Spleen (tissue), 11 donors: ENCODE measurements at regions not wholly inside any gene's neighbourhood (a gene's known extent, or its start where the extent isn't known, plus 50 kb on each side); places are given as distances from the start of the nearest gene placed in this dataset.

Experiments used
- DNase-seq: peaks from one replicate; pipeline ENCODE4 v3.0.0-alpha.2; 2020
- H3K27ac ChIP-seq, 8 donors: fragments of 200-600 bp; sonication (generic) in 7 of 8; 1 replicate in 4 of 8; 2 replicates in 4 of 8; pipeline versions ENCODE4 v1.5.0 to v1.8.0; 2016 to 2021; ENCODE audit warnings: inconsistent platforms in 4 of 8, mild to moderate bottlenecking in 4 of 8, moderate library complexity in 1 of 8
- H3K27me3 ChIP-seq, 7 donors: fragments of 200-600 bp; sonication (generic) in 6 of 7; replicated peaks in 1 of 7; 1 replicate in 4 of 7; 2 replicates in 3 of 7; pipeline versions ENCODE4 v1.5.0 to v1.8.0; 2016 to 2021; ENCODE audit warnings: inconsistent platforms in 3 of 7, mild to moderate bottlenecking in 1 of 7
- H3K36me3 ChIP-seq, 6 donors: fragments of 200-600 bp; sonication (generic) in 5 of 6; 1 replicate in 4 of 6; 2 replicates in 2 of 6; pipeline versions ENCODE4 v1.5.0 to v1.8.0; 2016 to 2021; ENCODE audit warnings: inconsistent platforms in 2 of 6
- H3K4me1 ChIP-seq, 6 donors: fragments of 200-600 bp; sonication (generic) in 5 of 6; 1 replicate in 3 of 6; 2 replicates in 3 of 6; pipeline versions ENCODE4 v1.5.0 to v1.8.0; 2016 to 2021; ENCODE audit warnings: inconsistent platforms in 3 of 6
- H3K4me3 ChIP-seq, 8 donors: fragments of 200-600 bp; sonication (generic) in 7 of 8; 1 replicate in 4 of 8; 2 replicates in 4 of 8; pipeline versions ENCODE4 v1.5.0 to v1.8.0; 2016 to 2021; ENCODE audit warnings: inconsistent platforms in 4 of 8, mild to moderate bottlenecking in 4 of 8, moderate library complexity in 2 of 8
- H3K9me3 ChIP-seq, 8 donors: fragments of 200-600 bp; sonication (generic) in 7 of 8; 1 replicate in 4 of 8; 2 replicates in 4 of 8; pipeline versions ENCODE4 v1.5.0 to v1.8.0; 2016 to 2021; ENCODE audit warnings: inconsistent platforms in 4 of 8
- CTCF ChIP-seq, 11 experiments: fragments of 200-600 bp in 7 of 11; fragments of 450-650 bp in 4 of 11; sonication (generic) in 4 of 11; IDR thresholded peaks in 8 of 11; conservative IDR thresholded peaks in 3 of 11; 1 replicate in 7 of 11; 2 replicates in 4 of 11; pipeline versions ENCODE4 v1.4.0 to v1.8.0; 2016 to 2021; ENCODE audit warnings: antibody characterized with exemption in 11 of 11, inconsistent platforms in 4 of 11, mild to moderate bottlenecking in 1 of 11
- POLR2A ChIP-seq, 3 donors: fragments of 450-650 bp; IDR thresholded peaks; one replicate each; pipeline ENCODE4 v1.5.1; 2017; ENCODE audit warnings: antibody characterized with exemption in 3 of 3, mild to moderate bottlenecking in 1 of 3
- POLR2AphosphoS5 ChIP-seq, 3 donors: sonication (generic); formaldehyde crosslinking; IDR thresholded peaks; one replicate each; pipeline ENCODE4 v1.5.1; 2017; ENCODE audit warnings: antibody characterized with exemption in 3 of 3
- WGBS, 5 donors: extraction: QIAGEN DNeasy Blood & Tissue Kit in 3 of 5; methylation state at CpG; one replicate each; pipeline versions ENCODE4 v1.1.5 to v1.1.7; 2013 to 2018; 5-methylcytosine and 5-hydroxymethylcytosine counted together
- intact Hi-C: fragments of 100-400 bp; cut with DNase I; formaldehyde crosslinking; loops from one replicate; pipeline ENCODE4 v1.15.0; 2023; ENCODE audit warnings: low total_unique reads
- donor health status: healthy with polysubstance abuse.
- donor health status: DM: no; HTN: no; CAD: no; lungs with moderate emphysema.
- donor health status: DM: no; HTN: no; CAD: no.
- donor health status: Bipolar disorder and iron deficiency.
- donor health status: healthy.
- donor health status: DM: no; HTN: no; CAD: no.
- donor health status: DM: yes; HTN: yes; CAD: no.

GRCh38 chr1:5002676-5003075 is 348.3 kb downstream of the AJAP1 start:
- no peak overlapping the region for H3K27ac ChIP-seq
- H3K27me3 ChIP-seq = peaks cover 0 to 8% (median 0%) of the 10 kb centered on the region in 7 donors
- 78 to 93% (median 81%) methylated on average over 2 of the region's 2 CpGs for WGBS, 5 donors
- no peak for DNase-seq
- H3K4me1 ChIP-seq = no peaks in the 10 kb centered on the region
- peaks cover 0 to 23% (median 6%) of the 10 kb centered on the region in 8 donors for H3K9me3 ChIP-seq
- TF ChIP-seq CTCF (IDR thresholded peaks at IDR 0.05 in 8 of 11, conservative IDR thresholded peaks at IDR 0.05 in 3 of 11) = no peak
- intact Hi-C loops = no loop called here
- no peaks in the 10 kb centered on the region for H3K36me3 ChIP-seq
- H3K4me3 ChIP-seq = no peak overlapping the region

GRCh38 chr1:5001466-5001865 is 347.1 kb downstream of the AJAP1 start:
- Histone ChIP-seq H3K9me3 (peaks cover 0 to 23% (median 6%) of the 10 kb centered on the region in 8 donors), H3K36me3 (no peaks in the 10 kb centered on the region), H3K27me3 (peaks cover 0 to 8% (median 0%) of the 10 kb centered on the region in 7 donors), H3K27ac (no peak overlapping the region), H3K4me1 (no peaks in the 10 kb centered on the region), H3K4me3 (no peak overlapping the region)
- no peak for DNase-seq
- TF ChIP-seq CTCF (IDR thresholded peaks at IDR 0.05 in 8 of 11, conservative IDR thresholded peaks at IDR 0.05 in 3 of 11) (no peak), POLR2A (IDR thresholded peaks at IDR 0.05) (no peak), POLR2AphosphoS5 (IDR thresholded peaks at IDR 0.05) (no peak)
- 45 to 56% (median 51%) methylated on average over 5 of the region's 5 CpGs for WGBS, 5 donors
- intact Hi-C loops = no loop called here

- intact Hi-C loops = no loop called here
- H3K27ac ChIP-seq = no peak overlapping the region
- WGBS, 5 donors = 14 to 30% (median 24%) methylated on average over 5 of the region's 5 CpGs
- no peaks in the 10 kb centered on the region for H3K36me3 ChIP-seq
- H3K9me3 ChIP-seq = peaks cover 0 to 12% (median 5%) of the 10 kb centered on the region in 8 donors
- H3K27me3 ChIP-seq = peaks cover 0 to 5% (median 0%) of the 10 kb centered on the region in 7 donors
- H3K4me3 ChIP-seq = no peak overlapping the region
- DNase-seq = no peak
- no peaks in the 10 kb centered on the region for H3K4me1 ChIP-seq
- TF ChIP-seq CTCF (IDR thresholded peaks at IDR 0.05 in 8 of 11, conservative IDR thresholded peaks at IDR 0.05 in 3 of 11) = no peak
- TF ChIP-seq POLR2A (IDR thresholded peaks at IDR 0.05) = no peak
- no peak for TF ChIP-seq POLR2AphosphoS5 (IDR thresholded peaks at IDR 0.05)
These were observed 331.9 kb downstream of the AJAP1 start for GRCh38 chr1:4986306-4986705.

- no peak for DNase-seq
- no peak overlapping the region for H3K27ac ChIP-seq
- TF ChIP-seq POLR2A (IDR thresholded peaks at IDR 0.05) (no peak), POLR2AphosphoS5 (IDR thresholded peaks at IDR 0.05) (no peak), CTCF (IDR thresholded peaks at IDR 0.05 in 8 of 11, conservative IDR thresholded peaks at IDR 0.05 in 3 of 11) (no peak)
- no peak overlapping the region for H3K4me3 ChIP-seq
- no peaks in the 10 kb centered on the region for H3K4me1 ChIP-seq
- H3K36me3 ChIP-seq = no peaks in the 10 kb centered on the region
- WGBS, 5 donors = 78 to 90% (median 86%) methylated on average over 18 of the region's 18 CpGs
- intact Hi-C loops = no loop called here
- peaks cover 0 to 12% (median 5%) of the 10 kb centered on the region in 8 donors for H3K9me3 ChIP-seq
- H3K27me3 ChIP-seq = peaks cover 0 to 13% (median 0%) of the 10 kb centered on the region in 7 donors
These were observed 330.4 kb downstream of the AJAP1 start for GRCh38 chr1:4984841-4985240.
